ENCODE measurements at regions not wholly inside any gene's neighbourhood (a gene's known extent, or its start where the extent isn't known, plus 50 kb on each side); places are given as distances from the start of the nearest gene placed in this dataset.

- H3K9me3 ChIP-seq (ENCODE audit: control insufficient read depth, insufficient read depth, low read depth, low read length), result no peaks in the 10 kb centered on the region
- no peaks in the 10 kb centered on the region for H3K27me3 ChIP-seq (ENCODE audit: control insufficient read depth, insufficient read depth, low read length)
- no peak overlapping the region for H3K4me3 ChIP-seq (ENCODE audit: low read depth, low read length)
- H3K36me3 ChIP-seq (ENCODE audit: control insufficient read depth, insufficient read depth, low read length), result no peaks in the 10 kb centered on the region
- H3K9ac ChIP-seq (ENCODE audit: low read length), result no peak overlapping the region
- H3K27ac ChIP-seq (ENCODE audit: low read depth, low read length), result no peak overlapping the region
- no peaks in the 10 kb centered on the region for H3K4me1 ChIP-seq (ENCODE audit: control insufficient read depth, insufficient read depth, low read length)
Observed at GRCh38 chr21:35843911-35844667, 216.2 kb downstream of the SETD4 start.

GRCh38 chr21:35840949-35841348 is 219.4 kb downstream of the SETD4 start:
- H3K9me3 ChIP-seq (ENCODE audit: control insufficient read depth, insufficient read depth, low read depth, low read length), result no peaks in the 10 kb centered on the region
- no peak overlapping the region for H3K9ac ChIP-seq (ENCODE audit: low read length)
- H3K27ac ChIP-seq (ENCODE audit: low read depth, low read length), result no peak overlapping the region
- no peaks in the 10 kb centered on the region for H3K4me1 ChIP-seq (ENCODE audit: control insufficient read depth, insufficient read depth, low read length)
- H3K36me3 ChIP-seq (ENCODE audit: control insufficient read depth, insufficient read depth, low read length), result no peaks in the 10 kb centered on the region
- H3K27me3 ChIP-seq (ENCODE audit: control insufficient read depth, insufficient read depth, low read length), result no peaks in the 10 kb centered on the region
- no peak overlapping the region for H3K4me3 ChIP-seq (ENCODE audit: low read depth, low read length)

- H3K9ac ChIP-seq (ENCODE audit: low read length), result no peak overlapping the region
- H3K36me3 ChIP-seq (ENCODE audit: control insufficient read depth, insufficient read depth, low read length), result no peaks in the 10 kb centered on the region
- no peaks in the 10 kb centered on the region for H3K4me1 ChIP-seq (ENCODE audit: control insufficient read depth, insufficient read depth, low read length)
- no peaks in the 10 kb centered on the region for H3K9me3 ChIP-seq (ENCODE audit: control insufficient read depth, insufficient read depth, low read depth, low read length)
- H3K4me3 ChIP-seq (ENCODE audit: low read depth, low read length), result no peak overlapping the region
- H3K27me3 ChIP-seq (ENCODE audit: control insufficient read depth, insufficient read depth, low read length), result no peaks in the 10 kb centered on the region
- H3K27ac ChIP-seq (ENCODE audit: low read depth, low read length), result no peak overlapping the region
Observed at GRCh38 chr21:35840197-35840799, 220.0 kb downstream of the SETD4 start.

GRCh38 chr21:35838987-35839763 is 221.2 kb downstream of the SETD4 start:
- H3K27ac ChIP-seq (ENCODE audit: low read depth, low read length), result no peak overlapping the region
- H3K4me3 ChIP-seq (ENCODE audit: low read depth, low read length), result no peak overlapping the region
- no peaks in the 10 kb centered on the region for H3K9me3 ChIP-seq (ENCODE audit: control insufficient read depth, insufficient read depth, low read depth, low read length)
- H3K27me3 ChIP-seq (ENCODE audit: control insufficient read depth, insufficient read depth, low read length), result no peaks in the 10 kb centered on the region
- no peak overlapping the region for H3K9ac ChIP-seq (ENCODE audit: low read length)
- no peaks in the 10 kb centered on the region for H3K36me3 ChIP-seq (ENCODE audit: control insufficient read depth, insufficient read depth, low read length)
- no peaks in the 10 kb centered on the region for H3K4me1 ChIP-seq (ENCODE audit: control insufficient read depth, insufficient read depth, low read length)

GRCh38 chr21:35838350-35838749 is 222.0 kb downstream of the SETD4 start:
- no peak overlapping the region for H3K4me3 ChIP-seq (ENCODE audit: low read depth, low read length)
- no peaks in the 10 kb centered on the region for H3K36me3 ChIP-seq (ENCODE audit: control insufficient read depth, insufficient read depth, low read length)
- no peak overlapping the region for H3K9ac ChIP-seq (ENCODE audit: low read length)
- H3K27me3 ChIP-seq (ENCODE audit: control insufficient read depth, insufficient read depth, low read length), result no peaks in the 10 kb centered on the region
- H3K9me3 ChIP-seq (ENCODE audit: control insufficient read depth, insufficient read depth, low read depth, low read length), result no peaks in the 10 kb centered on the region
- H3K27ac ChIP-seq (ENCODE audit: low read depth, low read length), result no peak overlapping the region
- no peaks in the 10 kb centered on the region for H3K4me1 ChIP-seq (ENCODE audit: control insufficient read depth, insufficient read depth, low read length)

- H3K4me3 ChIP-seq (ENCODE audit: low read depth, low read length), result no peak overlapping the region
- H3K9me3 ChIP-seq (ENCODE audit: control insufficient read depth, insufficient read depth, low read depth, low read length), result no peaks in the 10 kb centered on the region
- 0 out of 2 replicates have a peak, but pooled peaks cover 2% of the 10 kb centered on the region for H3K4me1 ChIP-seq (ENCODE audit: control insufficient read depth, insufficient read depth, low read length)
- H3K27me3 ChIP-seq (ENCODE audit: control insufficient read depth, insufficient read depth, low read length), result no peaks in the 10 kb centered on the region
- H3K27ac ChIP-seq (ENCODE audit: low read depth, low read length), result no peak overlapping the region
- H3K9ac ChIP-seq (ENCODE audit: low read length), result no peak overlapping the region
- no peaks in the 10 kb centered on the region for H3K36me3 ChIP-seq (ENCODE audit: control insufficient read depth, insufficient read depth, low read length)
Observed at GRCh38 chr21:35833991-35834390, 226.3 kb downstream of the SETD4 start.

GRCh38 chr21:35833388-35833787 is 226.9 kb downstream of the SETD4 start:
- Histone ChIP-seq H3K4me1 (ENCODE audit: control insufficient read depth, insufficient read depth, low read length) (0 out of 2 replicates have a peak, but pooled peaks cover 2% of the 10 kb centered on the region), H3K4me3 (ENCODE audit: low read depth, low read length) (no peak overlapping the region), H3K27ac (ENCODE audit: low read depth, low read length) (no peak overlapping the region), H3K36me3 (ENCODE audit: control insufficient read depth, insufficient read depth, low read length) (no peaks in the 10 kb centered on the region), H3K9me3 (ENCODE audit: control insufficient read depth, insufficient read depth, low read depth, low read length) (no peaks in the 10 kb centered on the region), H3K27me3 (ENCODE audit: control insufficient read depth, insufficient read depth, low read length) (no peaks in the 10 kb centered on the region), H3K9ac (ENCODE audit: low read length) (no peak overlapping the region)

GRCh38 chr21:35831230-35831629 is 229.1 kb downstream of the SETD4 start:
- H3K9ac ChIP-seq (ENCODE audit: low read length), result no peak overlapping the region
- no peaks in the 10 kb centered on the region for H3K9me3 ChIP-seq (ENCODE audit: control insufficient read depth, insufficient read depth, low read depth, low read length)
- H3K27me3 ChIP-seq (ENCODE audit: control insufficient read depth, insufficient read depth, low read length), result no peaks in the 10 kb centered on the region
- no peak overlapping the region for H3K27ac ChIP-seq (ENCODE audit: low read depth, low read length)
- no peak overlapping the region for H3K4me3 ChIP-seq (ENCODE audit: low read depth, low read length)
- 0 out of 2 replicates have a peak, but pooled peaks cover 2% of the 10 kb centered on the region for H3K4me1 ChIP-seq (ENCODE audit: control insufficient read depth, insufficient read depth, low read length)
- H3K36me3 ChIP-seq (ENCODE audit: control insufficient read depth, insufficient read depth, low read length), result no peaks in the 10 kb centered on the region

- Histone ChIP-seq H3K4me1 (ENCODE audit: control insufficient read depth, insufficient read depth, low read length) (0 out of 2 replicates have a peak, but pooled peaks cover 2% of the 10 kb centered on the region), H3K9ac (ENCODE audit: low read length) (no peak overlapping the region), H3K36me3 (ENCODE audit: control insufficient read depth, insufficient read depth, low read length) (no peaks in the 10 kb centered on the region), H3K27me3 (ENCODE audit: control insufficient read depth, insufficient read depth, low read length) (no peaks in the 10 kb centered on the region), H3K9me3 (ENCODE audit: control insufficient read depth, insufficient read depth, low read depth, low read length) (0 out of 2 replicates have a peak, but pooled peaks cover under 1% of the 10 kb centered on the region), H3K27ac (ENCODE audit: low read depth, low read length) (no peak overlapping the region), H3K4me3 (ENCODE audit: low read depth, low read length) (no peak overlapping the region)
Observed at GRCh38 chr21:35829067-35829466, 231.3 kb downstream of the SETD4 start.

- no peak overlapping the region for H3K27ac ChIP-seq (ENCODE audit: low read depth, low read length)
- H3K4me3 ChIP-seq (ENCODE audit: low read depth, low read length), result no peak overlapping the region
- H3K9ac ChIP-seq (ENCODE audit: low read length), result no peak overlapping the region
- 0 out of 2 replicates have a peak, but pooled peaks cover 2% of the 10 kb centered on the region for H3K4me1 ChIP-seq (ENCODE audit: control insufficient read depth, insufficient read depth, low read length)
- H3K36me3 ChIP-seq (ENCODE audit: control insufficient read depth, insufficient read depth, low read length), result no peaks in the 10 kb centered on the region
- 0 out of 2 replicates have a peak, but pooled peaks cover 3% of the 10 kb centered on the region for H3K9me3 ChIP-seq (ENCODE audit: control insufficient read depth, insufficient read depth, low read depth, low read length)
- no peaks in the 10 kb centered on the region for H3K27me3 ChIP-seq (ENCODE audit: control insufficient read depth, insufficient read depth, low read length)
Observed at GRCh38 chr21:35828161-35828560, 232.2 kb downstream of the SETD4 start.

- H3K4me1 ChIP-seq (ENCODE audit: control insufficient read depth, insufficient read depth, low read length), result 0 out of 2 replicates have a peak, but pooled peaks cover 2% of the 10 kb centered on the region
- H3K4me3 ChIP-seq (ENCODE audit: low read depth, low read length), result no peak overlapping the region
- no peak overlapping the region for H3K9ac ChIP-seq (ENCODE audit: low read length)
- H3K27ac ChIP-seq (ENCODE audit: low read depth, low read length), result no peak overlapping the region
- no peaks in the 10 kb centered on the region for H3K27me3 ChIP-seq (ENCODE audit: control insufficient read depth, insufficient read depth, low read length)
- H3K9me3 ChIP-seq (ENCODE audit: control insufficient read depth, insufficient read depth, low read depth, low read length), result 0 out of 2 replicates have a peak, but pooled peaks cover 3% of the 10 kb centered on the region
- H3K36me3 ChIP-seq (ENCODE audit: control insufficient read depth, insufficient read depth, low read length), result no peaks in the 10 kb centered on the region
Observed at GRCh38 chr21:35827004-35827403, 233.3 kb downstream of the SETD4 start.
